Astrocyte (in vitro differentiated cells and primary cell): ENCODE measurements at regions not wholly inside any gene's neighbourhood (a gene's known extent, or its start where the extent isn't known, plus 50 kb on each side); places are given as distances from the start of the nearest gene placed in this dataset.
A peak's percentile ranks its signal among the peaks of the same experiment; 100 is the strongest.

Experiments used
- DNase-seq: peaks from one replicate; pipeline ENCODE4 v3.0.0-alpha.2; 2010; ENCODE audit warnings: low read depth
- FAIRE-seq: peaks from 2 replicates; lab custom pipeline; 2011; peaks lifted over from hg19 to GRCh38; lab: Jason Lieb, UNC
- H2AFZ ChIP-seq: 2 replicates; pipeline ENCODE4 v1.6.0; 2012; ENCODE audit warnings: low read depth, low read length, inconsistent platforms
- H3K27ac ChIP-seq: 2 replicates; pipeline ENCODE4 v1.5.1; 2011; ENCODE audit warnings: low read depth, low read length, inconsistent platforms
- H3K27me3 ChIP-seq: 2 replicates; pipeline ENCODE4 v1.6.0; 2011; ENCODE audit warnings: low read length, inconsistent platforms; ENCODE audit not compliant: insufficient read depth
- H3K36me3 ChIP-seq: 2 replicates; pipeline ENCODE4 v1.5.1; 2011; ENCODE audit warnings: low read length, inconsistent platforms; ENCODE audit not compliant: insufficient read depth
- H3K4me1 ChIP-seq: 2 replicates; pipeline ENCODE4 v1.5.1; 2011; ENCODE audit warnings: low read length, inconsistent platforms; ENCODE audit not compliant: insufficient read depth
- H3K4me2 ChIP-seq: 2 replicates; pipeline ENCODE4 v1.6.0; 2012; ENCODE audit warnings: low read length, inconsistent platforms
- H3K4me3 ChIP-seq: 2 replicates; pipeline ENCODE4 v1.5.1; 2011; ENCODE audit warnings: low read depth, mild to moderate bottlenecking, low read length, inconsistent platforms; ENCODE audit not compliant: insufficient read depth
- H3K79me2 ChIP-seq: 2 replicates; pipeline ENCODE4 v1.6.0; 2012; ENCODE audit warnings: mild to moderate bottlenecking, low read length, inconsistent platforms; ENCODE audit not compliant: insufficient read depth
- H3K9ac ChIP-seq: 2 replicates; pipeline ENCODE4 v1.6.0; 2012; ENCODE audit warnings: mild to moderate bottlenecking, low read length, inconsistent platforms
- H3K9me3 ChIP-seq: 2 replicates; pipeline ENCODE4 v1.5.1; 2012; ENCODE audit warnings: low read depth, mild to moderate bottlenecking, low read length, inconsistent platforms; ENCODE audit not compliant: insufficient read depth
- H4K20me1 ChIP-seq: 2 replicates; pipeline ENCODE4 v1.6.0; 2012; ENCODE audit warnings: low read length, inconsistent platforms; ENCODE audit not compliant: insufficient read depth
- H3K27ac Mint-ChIP-seq: one replicate; pipeline ENCODE4 v1.8.0; 2021; ENCODE audit warnings: mild to moderate bottlenecking, mixed read lengths; ENCODE audit not compliant: unreplicated experiment
- H3K27me3 Mint-ChIP-seq: one replicate; pipeline ENCODE4 v1.8.0; 2021; ENCODE audit warnings: low read depth, mixed read lengths; ENCODE audit not compliant: unreplicated experiment
- H3K36me3 Mint-ChIP-seq: one replicate; pipeline ENCODE4 v1.8.0; 2021; ENCODE audit warnings: low read depth, mixed read lengths; ENCODE audit not compliant: unreplicated experiment
- H3K4me1 Mint-ChIP-seq: one replicate; pipeline ENCODE4 v1.8.0; 2021; ENCODE audit warnings: low read depth, mixed read lengths; ENCODE audit not compliant: unreplicated experiment
- H3K4me3 Mint-ChIP-seq: one replicate; pipeline ENCODE4 v1.8.0; 2021; ENCODE audit warnings: mild to moderate bottlenecking, moderate library complexity, mixed read lengths; ENCODE audit not compliant: unreplicated experiment
- H3K9me3 Mint-ChIP-seq: one replicate; pipeline ENCODE4 v1.8.0; 2021; ENCODE audit warnings: mild to moderate bottlenecking, mixed read lengths; ENCODE audit not compliant: unreplicated experiment
- EZH2 ChIP-seq: IDR thresholded peaks from 2 replicates; pipeline ENCODE4 v1.6.1; 2012; ENCODE audit warnings: mild to moderate bottlenecking, low read length, inconsistent platforms; ENCODE audit not compliant: insufficient read depth
- TF ChIP-seq, protein P1 (sequence below): IDR thresholded peaks from 2 replicates; pipeline ENCODE4 v1.5.1; 2011; ENCODE audit warnings: low read depth, mild to moderate bottlenecking, inconsistent platforms, low read length, moderate library complexity; ENCODE audit not compliant: insufficient read depth

DNA sequence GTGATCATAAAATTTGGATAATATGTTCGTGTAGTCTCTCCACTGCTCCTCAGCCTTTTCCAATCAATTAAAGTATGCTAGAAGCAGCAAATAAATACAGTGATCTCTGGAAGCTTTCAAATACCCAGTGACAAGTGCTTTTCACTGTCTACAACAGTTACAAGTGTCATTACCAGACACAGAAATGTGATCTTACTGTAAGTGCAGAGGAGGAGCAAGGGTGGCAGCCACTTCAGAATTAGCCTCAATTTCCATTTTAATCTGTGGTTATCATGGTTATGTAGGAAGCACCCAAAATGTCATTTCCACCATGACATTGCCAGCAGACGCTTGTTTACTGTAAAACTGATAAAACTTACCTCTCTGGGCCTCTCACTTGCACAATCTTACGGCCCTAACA is 133.9 kb upstream of the ADAMTS3 start:
- Histone ChIP-seq H2AFZ (no peak overlapping the region), H3K9ac (no peak overlapping the region), H3K4me2 (no peak overlapping the region), H4K20me1 (no peaks in the 10 kb centered on the region), H3K4me1 (no peaks in the 10 kb centered on the region), H3K36me3 (no peaks in the 10 kb centered on the region), H3K9me3 (no peaks in the 10 kb centered on the region), H3K27me3 (no peaks in the 10 kb centered on the region), H3K27ac (no peak overlapping the region), H3K4me3 (no peak overlapping the region), H3K79me2 (no peaks in the 10 kb centered on the region)
- Mint-ChIP-seq H3K4me3 (no peak overlapping the region), H3K9me3 (no peaks in the 10 kb centered on the region), H3K4me1 (no peaks in the 10 kb centered on the region), H3K27ac (no peak overlapping the region), H3K27me3 (no peaks in the 10 kb centered on the region), H3K36me3 (no peaks in the 10 kb centered on the region)
- TF ChIP-seq, protein P1, sequence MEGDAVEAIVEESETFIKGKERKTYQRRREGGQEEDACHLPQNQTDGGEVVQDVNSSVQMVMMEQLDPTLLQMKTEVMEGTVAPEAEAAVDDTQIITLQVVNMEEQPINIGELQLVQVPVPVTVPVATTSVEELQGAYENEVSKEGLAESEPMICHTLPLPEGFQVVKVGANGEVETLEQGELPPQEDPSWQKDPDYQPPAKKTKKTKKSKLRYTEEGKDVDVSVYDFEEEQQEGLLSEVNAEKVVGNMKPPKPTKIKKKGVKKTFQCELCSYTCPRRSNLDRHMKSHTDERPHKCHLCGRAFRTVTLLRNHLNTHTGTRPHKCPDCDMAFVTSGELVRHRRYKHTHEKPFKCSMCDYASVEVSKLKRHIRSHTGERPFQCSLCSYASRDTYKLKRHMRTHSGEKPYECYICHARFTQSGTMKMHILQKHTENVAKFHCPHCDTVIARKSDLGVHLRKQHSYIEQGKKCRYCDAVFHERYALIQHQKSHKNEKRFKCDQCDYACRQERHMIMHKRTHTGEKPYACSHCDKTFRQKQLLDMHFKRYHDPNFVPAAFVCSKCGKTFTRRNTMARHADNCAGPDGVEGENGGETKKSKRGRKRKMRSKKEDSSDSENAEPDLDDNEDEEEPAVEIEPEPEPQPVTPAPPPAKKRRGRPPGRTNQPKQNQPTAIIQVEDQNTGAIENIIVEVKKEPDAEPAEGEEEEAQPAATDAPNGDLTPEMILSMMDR: no peak
- no peak for TF ChIP-seq EZH2
- DNase-seq (no peak), FAIRE-seq (no peak)

DNA sequence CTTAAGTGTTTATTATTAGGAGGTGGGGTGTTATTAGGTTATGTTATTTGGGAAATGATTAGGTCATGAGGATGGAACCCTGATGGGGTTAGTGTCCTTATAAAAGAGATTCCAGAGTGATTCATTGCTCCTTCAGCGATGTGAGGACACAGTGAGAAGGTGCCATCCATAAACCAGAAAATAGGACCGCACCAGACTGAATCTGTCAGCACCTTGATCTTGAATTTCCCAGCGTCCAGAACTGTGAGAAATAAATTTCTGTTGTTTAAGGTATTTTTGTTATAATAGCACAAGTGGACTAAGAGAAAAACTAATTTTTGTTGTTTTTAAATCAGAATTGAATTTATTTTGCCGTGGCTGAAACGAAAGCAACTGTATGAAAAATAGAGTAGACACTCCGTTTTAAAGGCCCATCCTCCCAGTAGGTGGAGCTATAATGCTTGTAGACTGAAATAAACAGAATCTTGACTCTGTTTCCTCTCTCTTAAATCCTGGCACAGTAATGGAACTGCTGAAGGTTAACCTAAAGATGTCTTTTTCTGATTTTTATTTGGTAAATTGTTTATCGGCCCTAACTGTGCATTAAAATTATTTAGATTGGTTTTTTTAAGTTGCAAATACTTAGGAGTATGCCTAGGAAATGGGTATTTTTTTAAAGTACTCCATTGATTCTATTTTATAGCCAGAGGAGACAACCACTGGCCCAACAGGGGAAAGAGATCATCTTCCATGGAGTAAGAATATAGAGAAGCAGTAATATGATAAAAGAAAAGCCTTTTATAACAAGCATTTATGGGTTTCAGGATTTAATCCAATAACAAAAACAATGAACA is 133.2 kb upstream of the ADAMTS3 start:
- TF ChIP-seq EZH2: no peak
- TF ChIP-seq, protein P1: peak; percentile 71
- Histone ChIP-seq H3K9ac (peak overlapping the region; percentile 66), H3K4me3 (peak overlapping the region; percentile 61), H3K4me1 (no peaks in the 10 kb centered on the region), H2AFZ (peak overlapping the region; percentile 54), H3K36me3 (no peaks in the 10 kb centered on the region), H3K79me2 (no peaks in the 10 kb centered on the region), H3K27ac (no peak overlapping the region), H3K9me3 (no peaks in the 10 kb centered on the region), H4K20me1 (no peaks in the 10 kb centered on the region), H3K27me3 (no peaks in the 10 kb centered on the region), H3K4me2 (peak overlapping the region; percentile 81)
- Mint-ChIP-seq H3K4me3 (peak overlapping the region; percentile 71), H3K36me3 (no peaks in the 10 kb centered on the region), H3K27me3 (no peaks in the 10 kb centered on the region), H3K9me3 (no peaks in the 10 kb centered on the region), H3K4me1 (no peaks in the 10 kb centered on the region), H3K27ac (peak overlapping the region; percentile 66)
- FAIRE-seq (no peak), DNase-seq (peak; percentile 36)

DNA sequence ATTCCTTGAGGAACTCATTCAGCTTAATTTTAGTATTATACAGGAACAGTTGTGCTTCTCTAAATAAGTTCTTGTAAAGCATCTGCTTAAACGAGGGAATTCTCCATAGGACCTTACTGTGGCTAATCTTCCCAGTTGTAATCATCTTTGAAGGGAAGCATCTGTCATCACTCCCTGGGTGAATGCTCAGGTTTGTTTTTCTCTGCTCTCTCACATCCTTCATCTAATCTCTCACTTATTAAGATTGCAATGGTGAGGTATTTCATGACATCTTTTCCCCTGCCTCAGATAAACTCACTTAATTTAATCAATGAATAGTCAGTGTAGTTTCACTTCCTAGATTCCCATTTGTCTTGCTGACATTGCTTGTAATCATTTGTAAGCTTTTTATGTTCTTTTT is 121.8 kb upstream of the ADAMTS3 start:
- H3K4me3 Mint-ChIP-seq: no peak overlapping the region
- TF ChIP-seq EZH2: no peak
- TF ChIP-seq, protein P1: no peak
- H3K27ac ChIP-seq: no peak overlapping the region
- no peak for DNase-seq
- H3K9ac ChIP-seq: no peak overlapping the region
- H3K4me1 Mint-ChIP-seq: no peaks in the 10 kb centered on the region
- no peaks in the 10 kb centered on the region for H3K36me3 ChIP-seq
- H3K4me3 ChIP-seq: no peak overlapping the region
- H3K27ac Mint-ChIP-seq: no peak overlapping the region
- no peak for FAIRE-seq
- no peaks in the 10 kb centered on the region for H3K79me2 ChIP-seq
- H3K9me3 Mint-ChIP-seq: peaks cover 9% of the 10 kb centered on the region
- H2AFZ ChIP-seq: no peak overlapping the region
- no peaks in the 10 kb centered on the region for H3K4me1 ChIP-seq
- no peaks in the 10 kb centered on the region for H3K27me3 Mint-ChIP-seq
- no peaks in the 10 kb centered on the region for H3K27me3 ChIP-seq
- no peaks in the 10 kb centered on the region for H3K36me3 Mint-ChIP-seq
- no peak overlapping the region for H3K4me2 ChIP-seq
- H3K9me3 ChIP-seq: no peaks in the 10 kb centered on the region
- no peaks in the 10 kb centered on the region for H4K20me1 ChIP-seq
